HG03139 (cell line): ENCODE measurements at regions not wholly inside any gene's neighbourhood (a gene's known extent, or its start where the extent isn't known, plus 50 kb on each side); places are given as distances from the start of the nearest gene placed in this dataset.

Experiments used
- ATAC-seq: cut with Tn5 transposase; IDR thresholded peaks from one replicate; pipeline ENCODE4 v1.9.1; 2021; ENCODE audit not compliant: unreplicated experiment

- no peak for ATAC-seq
These were observed 556.6 kb downstream of the TLE1 start for GRCh38 chr9:81132796-81133195.

- no peak for ATAC-seq
These were observed 557.0 kb downstream of the TLE1 start for GRCh38 chr9:81132318-81132717.

GRCh38 chr9:81128701-81129100, 560.6 kb downstream of the TLE1 start:
- ATAC-seq: no peak

- ATAC-seq: no peak
These were observed 563.8 kb downstream of the TLE1 start for GRCh38 chr9:81125446-81126092.

GRCh38 chr9:81123526-81123925, 565.8 kb downstream of the TLE1 start:
- ATAC-seq: no peak

GRCh38 chr9:81122749-81123148, 566.6 kb downstream of the TLE1 start:
- no peak for ATAC-seq

GRCh38 chr9:81119591-81119990, 569.8 kb downstream of the TLE1 start:
- no peak for ATAC-seq

- ATAC-seq: no peak
These were observed 570.9 kb downstream of the TLE1 start for GRCh38 chr9:81118416-81118815.

GRCh38 chr9:81116340-81117137, 572.8 kb downstream of the TLE1 start:
- no peak for ATAC-seq

- no peak for ATAC-seq
These were observed 575.8 kb downstream of the TLE1 start for GRCh38 chr9:81113453-81114124.

GRCh38 chr9:81112627-81113452, 576.5 kb downstream of the TLE1 start:
- ATAC-seq: no peak

GRCh38 chr9:81108821-81109220, 580.5 kb downstream of the TLE1 start:
- ATAC-seq: no peak

GRCh38 chr9:81108391-81108790, 581.0 kb downstream of the TLE1 start:
- no peak for ATAC-seq

- no peak for ATAC-seq
These were observed 585.5 kb downstream of the TLE1 start for GRCh38 chr9:81103597-81104471.

GRCh38 chr9:81097131-81097847, 592.1 kb downstream of the TLE1 start:
- no peak for ATAC-seq

GRCh38 chr9:81096625-81097024, 592.7 kb downstream of the TLE1 start:
- ATAC-seq: no peak

- no peak for ATAC-seq
These were observed 597.3 kb downstream of the TLE1 start for GRCh38 chr9:81092057-81092456.

GRCh38 chr9:81088341-81088740, 601.0 kb downstream of the TLE1 start:
- no peak for ATAC-seq

- ATAC-seq: no peak
These were observed 602.9 kb downstream of the TLE1 start for GRCh38 chr9:81086416-81086815.
